Stimulated activated CD4-positive, alpha-beta T cell treated with anti-CD3 and anti-CD28 coated beads, TNF-alpha, amount 100 ng/mL, for 48 hours (primary cell): ENCODE measurements at regions not wholly inside any gene's neighbourhood (a gene's known extent, or its start where the extent isn't known, plus 50 kb on each side); places are given as distances from the start of the nearest gene placed in this dataset.
"Not testable (repeated sequence)": the region's sequence is repeated elsewhere in the genome, so short reads cannot be mapped to it uniquely, and the experiment has no call there.

Source experiments
- DNase-seq, 3 donors: peaks; one replicate each; pipeline ENCODE4 v3.0.0-alpha.2; 2020; ENCODE audit warnings: low read depth in 3 of 3

DNA sequence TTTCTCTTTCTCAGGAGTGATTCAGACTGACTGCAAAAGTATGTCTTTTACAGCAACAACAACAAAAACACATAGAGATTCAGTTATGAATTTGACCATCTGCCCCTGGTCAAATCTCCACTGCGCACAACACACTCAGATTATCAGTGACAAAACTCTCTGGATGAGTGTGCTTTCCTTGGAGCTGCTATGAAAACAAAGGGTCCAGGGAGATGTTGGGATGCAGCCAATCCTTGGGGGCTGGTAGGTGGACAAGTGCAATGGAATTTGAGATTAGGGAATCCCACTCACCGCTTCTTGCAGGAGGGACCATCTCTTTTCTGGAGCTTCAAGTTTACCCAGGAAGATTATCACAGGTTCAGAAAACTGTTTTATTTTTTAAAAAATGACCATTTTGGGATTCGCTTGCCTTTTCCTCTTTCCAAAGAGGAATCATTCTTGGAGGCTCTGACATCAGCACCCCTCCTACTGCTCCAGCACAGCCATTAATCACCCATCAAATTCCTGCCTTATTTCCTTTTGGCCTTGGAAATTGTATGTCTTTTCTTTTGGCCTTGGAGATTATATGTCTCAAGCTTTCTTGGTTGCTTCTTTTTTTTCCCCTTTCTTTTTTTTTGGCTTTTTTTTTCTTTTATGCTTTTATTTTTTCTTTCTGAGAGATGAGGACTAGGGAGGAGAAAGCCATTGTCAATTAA, 311.8 kb downstream of the TSHZ3 start:
- DNase-seq = no peak

DNA sequence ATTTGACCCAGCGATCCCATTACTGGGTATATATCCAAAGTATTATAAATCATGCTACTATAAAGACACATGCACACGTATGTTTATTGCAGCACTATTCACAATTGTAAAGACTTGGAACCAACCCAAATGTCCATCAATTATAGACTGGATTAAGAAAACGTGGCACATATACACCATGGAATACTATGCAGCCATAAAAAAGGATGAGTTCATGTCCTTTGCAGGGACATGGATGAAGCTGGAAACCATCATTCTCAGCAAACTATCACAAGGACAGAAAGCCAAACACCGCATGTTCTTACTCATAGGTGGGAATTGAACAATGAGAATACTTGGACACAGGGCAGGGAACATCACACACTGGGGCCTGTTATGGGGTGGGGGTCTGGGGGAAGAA, 317.8 kb downstream of the TSHZ3 start:
- DNase-seq = not testable (repeated sequence)

DNA sequence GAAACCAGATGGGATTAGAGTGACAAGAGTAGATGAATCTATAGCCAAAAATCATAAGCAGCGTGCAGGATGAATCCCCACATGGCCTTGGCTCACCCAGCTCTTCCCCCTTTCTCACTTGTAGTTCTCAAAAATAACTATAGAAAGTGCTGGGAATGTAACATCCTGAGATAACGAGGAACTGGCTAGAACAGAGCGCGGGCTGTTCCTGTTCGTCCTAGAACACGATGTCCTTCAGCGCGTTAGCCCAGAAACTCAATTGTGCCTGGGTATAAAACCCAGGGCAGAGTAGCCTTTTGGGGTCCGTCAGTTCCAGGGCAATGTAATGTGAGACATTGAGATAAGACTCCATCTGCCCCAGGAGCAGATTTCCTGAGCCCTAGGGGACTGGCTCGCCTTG, 326.2 kb downstream of the TSHZ3 start:
- DNase-seq = no peak

DNA sequence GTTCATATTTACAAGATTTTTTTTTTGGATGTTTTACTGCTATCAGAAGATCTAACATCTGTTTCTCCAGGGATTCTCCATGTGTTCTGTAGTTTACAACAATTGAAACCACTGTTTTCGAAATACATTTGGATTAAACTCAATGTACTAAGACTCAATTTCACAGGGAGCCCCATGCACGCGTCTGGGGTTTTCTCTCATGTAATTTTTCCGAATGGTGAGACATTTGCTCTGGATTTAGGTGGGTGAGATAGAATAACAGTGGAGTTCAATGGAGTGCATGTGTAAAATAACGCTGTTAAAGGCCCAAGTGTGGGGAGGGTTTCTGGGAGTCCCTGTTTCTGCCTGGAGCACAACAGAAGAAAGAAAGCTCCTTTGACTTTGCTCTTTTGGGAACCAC, 330.3 kb downstream of the TSHZ3 start:
- no peak for DNase-seq

DNA sequence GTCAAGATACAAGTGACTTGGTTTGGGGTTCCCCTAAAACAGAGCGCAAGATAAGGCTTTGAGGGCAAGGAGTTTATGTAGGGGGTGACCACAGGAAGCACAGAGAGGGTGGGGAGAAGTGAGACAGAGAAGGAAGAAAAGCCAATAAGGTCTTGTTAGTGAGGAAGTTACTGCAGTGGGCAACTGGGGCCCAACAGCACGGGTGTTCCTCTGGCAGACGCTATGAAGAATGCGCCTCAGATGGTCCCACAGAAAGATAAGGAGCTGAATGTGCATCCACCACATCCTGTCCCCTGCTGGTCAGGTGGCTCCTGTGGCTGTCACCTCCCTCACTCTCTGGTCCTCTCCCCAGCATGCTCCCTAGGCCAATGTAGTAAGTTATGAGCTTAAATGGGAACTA, 333.5 kb downstream of the TSHZ3 start:
- DNase-seq = no peak

DNA sequence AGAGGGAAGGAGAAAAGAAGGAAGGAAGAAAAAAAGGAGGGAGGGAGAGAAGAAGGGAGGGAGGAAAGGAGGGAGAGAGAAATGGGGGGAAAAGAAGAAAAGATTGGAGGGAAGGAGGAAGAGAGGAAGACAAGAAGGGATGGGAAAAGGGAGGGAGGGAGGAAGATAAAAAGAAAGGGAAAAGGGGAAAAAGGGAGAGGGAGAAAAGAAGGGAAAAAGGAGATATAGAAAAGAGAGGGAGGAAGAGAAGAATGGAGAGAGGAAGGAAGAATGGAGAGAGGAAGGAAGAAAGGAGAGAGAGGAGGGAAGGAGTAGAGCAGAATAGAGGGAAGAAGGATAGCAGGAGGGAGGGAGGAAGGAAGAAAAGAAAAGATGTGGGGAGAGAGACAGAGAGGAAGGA, 334.6 kb downstream of the TSHZ3 start:
- DNase-seq = no peak

DNA sequence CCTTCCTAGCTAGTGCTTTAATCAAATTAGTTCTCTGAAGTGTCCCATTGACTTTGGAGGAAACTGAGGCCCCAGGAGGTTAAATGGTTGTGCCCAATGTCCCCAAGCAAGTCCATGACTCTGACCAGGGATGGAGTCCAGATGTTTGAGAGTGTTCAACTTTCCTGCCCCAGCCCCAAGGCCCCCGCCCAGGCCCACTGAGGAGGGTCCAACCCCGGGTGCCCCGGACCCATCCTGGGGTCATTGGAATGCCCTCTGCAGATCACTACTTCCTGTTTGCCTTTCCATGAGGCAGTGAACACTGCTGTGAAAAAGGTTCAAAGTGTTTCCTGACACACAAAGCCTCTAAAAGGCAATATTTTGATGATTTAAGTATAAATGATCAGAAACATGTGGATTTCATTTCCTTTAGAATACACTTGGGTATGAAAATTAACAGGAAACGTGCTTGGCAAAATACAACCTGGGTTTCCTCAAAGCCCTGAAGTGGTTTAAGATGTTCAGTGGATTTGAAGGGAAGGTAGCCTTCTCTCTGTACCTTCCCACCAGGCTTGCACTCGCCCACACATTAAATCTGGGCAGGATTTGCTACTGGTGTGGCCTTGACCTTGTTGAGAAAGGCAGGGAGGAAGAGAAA, 335.7 kb downstream of the TSHZ3 start:
- DNase-seq = no peak

DNA sequence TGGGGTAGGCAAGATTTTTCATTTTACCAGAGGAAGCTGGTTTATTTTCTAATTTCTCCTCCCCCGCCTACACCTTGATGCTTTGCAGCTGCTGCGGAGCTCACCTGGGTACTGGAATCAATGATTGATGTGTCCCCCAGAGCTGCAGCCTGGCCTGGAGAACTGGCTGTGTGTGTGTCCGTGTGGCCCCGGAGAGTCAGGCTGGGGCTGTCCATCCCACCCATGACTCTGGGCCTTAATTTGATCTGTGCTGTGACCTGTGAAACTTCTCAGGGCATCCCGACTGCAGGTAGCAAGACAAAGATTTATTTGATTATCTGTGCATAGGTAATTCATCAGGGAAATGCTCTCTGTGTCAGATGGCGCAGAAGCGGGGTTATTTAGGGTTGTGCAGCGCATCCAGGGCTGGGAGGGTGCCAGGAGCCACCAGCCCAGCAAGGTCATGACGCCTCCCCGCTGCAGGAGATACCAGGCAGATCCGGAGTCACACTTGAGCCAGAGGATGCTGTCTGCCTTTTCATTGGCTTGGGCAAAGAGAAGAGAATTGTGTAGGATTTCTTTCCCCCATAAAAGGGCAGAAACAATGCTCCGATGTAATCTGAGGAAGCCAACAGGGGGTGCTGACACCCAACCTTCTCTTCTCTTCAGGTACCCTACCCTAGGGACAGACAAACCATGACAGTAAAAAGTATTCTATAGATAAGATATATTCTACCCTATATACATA, 346.6 kb downstream of the TSHZ3 start:
- DNase-seq = no peak

DNA sequence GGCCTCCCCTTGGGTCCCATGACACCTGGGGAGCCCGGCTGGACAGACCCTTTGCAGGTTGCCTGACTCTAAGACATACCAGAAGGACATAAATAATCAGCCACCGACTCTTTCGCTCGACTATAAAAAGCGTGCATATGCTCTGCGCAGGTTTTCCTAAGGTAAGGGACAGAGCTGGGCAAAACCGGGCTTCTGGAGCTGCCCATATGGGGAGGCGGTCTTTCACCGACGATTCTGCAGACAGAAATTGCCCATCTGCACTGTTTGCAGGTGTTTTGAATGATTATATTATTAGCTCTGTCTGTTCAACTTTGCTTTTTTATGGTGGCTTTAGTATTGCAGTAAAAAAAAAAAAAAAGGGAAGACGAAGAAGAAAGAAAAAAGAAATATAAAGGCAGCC, 347.2 kb downstream of the TSHZ3 start:
- DNase-seq = no peak

DNA sequence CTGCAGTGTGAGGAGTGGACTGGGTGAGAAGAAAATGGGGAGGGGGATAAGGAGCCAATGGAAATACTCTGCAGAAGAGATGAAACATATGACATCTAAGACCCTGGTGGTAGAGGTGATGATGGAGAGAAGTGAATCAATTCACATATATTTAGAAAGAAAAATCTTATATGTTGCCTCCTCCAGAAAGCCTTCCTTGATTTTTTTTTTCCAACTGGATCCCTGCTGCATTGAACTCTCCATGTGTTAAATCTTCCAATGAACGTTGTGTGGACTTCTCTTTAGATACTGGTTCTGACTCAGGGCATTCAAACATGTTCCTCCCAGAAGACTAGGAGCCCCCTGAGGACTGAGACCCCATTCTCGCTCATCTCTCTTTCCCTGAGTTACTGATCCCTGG, 348.3 kb downstream of the TSHZ3 start:
- DNase-seq = no peak

DNA sequence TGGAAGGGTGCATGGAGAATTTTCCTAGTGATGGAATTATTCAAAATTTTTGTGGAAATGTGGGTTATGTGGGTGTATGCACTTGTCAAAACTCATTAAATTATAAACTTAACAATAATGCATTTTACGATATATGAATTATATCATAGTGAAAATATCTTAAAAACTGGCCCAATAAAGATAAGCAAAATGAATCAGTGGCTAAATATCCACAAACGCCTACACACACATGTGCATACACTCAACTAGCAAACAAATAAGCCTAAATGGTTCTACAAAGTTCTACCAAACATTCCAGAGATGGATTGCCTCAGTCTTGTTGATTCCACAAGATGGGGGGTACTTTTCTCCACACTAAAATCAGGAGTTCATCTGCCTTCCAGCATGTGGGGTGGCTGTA, 349.5 kb downstream of the TSHZ3 start:
- no peak for DNase-seq

DNA sequence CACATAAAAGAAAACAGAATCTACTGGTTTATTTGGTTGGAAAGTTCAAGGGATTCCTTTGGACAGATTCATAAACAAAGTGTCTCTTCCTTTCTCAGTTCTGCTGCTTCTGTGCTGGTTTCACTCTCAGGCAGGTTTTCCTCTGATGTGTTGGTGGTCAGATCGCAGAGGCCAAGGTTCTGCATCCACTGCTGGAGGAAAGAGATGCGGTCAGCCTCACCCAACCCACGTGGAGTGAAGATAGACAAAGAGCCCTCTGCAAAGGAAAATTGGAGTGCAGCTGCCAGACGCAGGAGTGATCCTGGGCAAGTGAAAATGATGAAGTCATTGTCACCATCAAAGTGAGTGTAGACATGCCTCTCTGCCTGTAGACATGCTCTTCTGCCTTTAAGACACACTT, 352.0 kb downstream of the TSHZ3 start:
- no peak for DNase-seq

DNA sequence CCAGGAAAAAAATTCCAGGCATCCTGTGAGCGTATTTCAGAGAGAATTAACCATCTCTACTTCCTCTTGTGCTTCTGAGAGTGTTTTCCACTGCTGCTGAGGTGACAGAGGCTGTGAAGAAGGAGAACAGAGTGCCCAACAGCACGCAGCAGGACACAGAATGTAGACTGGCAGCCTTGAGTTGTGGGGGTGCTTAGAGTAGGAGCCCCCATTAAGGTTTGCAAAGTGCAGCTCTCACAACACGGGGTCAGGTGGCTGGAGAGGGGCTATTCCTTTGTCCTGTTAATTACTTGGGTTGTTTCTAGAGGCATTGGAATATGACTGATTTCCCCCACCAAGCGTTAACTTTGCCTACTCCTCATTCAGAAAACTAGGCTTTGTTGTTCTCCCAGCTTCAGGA, 370.6 kb downstream of the TSHZ3 start:
- DNase-seq = no peak

DNA sequence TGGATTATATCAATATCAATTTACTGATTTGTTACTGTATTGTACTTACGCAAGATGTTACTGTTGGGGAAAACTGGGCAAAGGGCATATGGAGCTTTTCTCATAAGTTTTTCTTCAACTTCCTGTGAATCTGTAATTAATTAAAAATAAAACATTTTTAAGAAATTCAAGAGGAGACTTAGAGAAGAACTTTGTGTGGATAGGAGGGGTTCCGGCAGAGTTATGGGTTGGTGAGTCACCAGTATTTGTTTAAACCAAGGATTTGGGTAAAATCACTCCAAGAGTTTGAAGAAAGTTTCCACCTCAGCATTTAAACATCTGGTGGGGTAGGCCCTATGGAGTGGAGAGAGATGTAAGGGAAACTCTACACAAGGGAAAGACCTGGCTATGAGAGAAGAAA, 379.6 kb downstream of the TSHZ3 start:
- DNase-seq = no peak

DNA sequence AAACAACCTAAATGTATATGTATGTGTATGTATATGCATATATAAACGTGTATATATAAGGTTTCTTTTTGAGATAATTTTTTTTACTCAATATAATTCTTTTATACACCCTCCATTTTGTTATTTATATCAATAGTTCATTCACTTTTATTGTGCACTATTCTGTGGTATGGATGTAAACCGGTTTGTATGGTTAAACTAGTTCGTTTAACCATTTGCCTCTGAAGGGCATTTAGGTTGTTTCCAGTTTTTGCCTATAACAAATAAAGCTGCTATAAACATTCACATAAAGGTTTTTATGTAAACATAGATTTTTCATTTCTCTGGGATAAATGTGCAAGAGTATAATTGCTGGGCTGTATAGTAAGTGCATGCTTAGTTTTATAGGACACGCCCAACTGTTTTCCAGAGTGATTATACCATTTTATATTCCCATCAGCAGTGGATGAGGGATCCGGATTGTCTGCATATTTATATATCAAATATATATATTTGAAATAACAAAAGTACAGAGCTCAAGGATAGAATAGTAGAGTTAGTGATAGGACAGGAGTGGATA, 380.3 kb downstream of the TSHZ3 start:
- no peak for DNase-seq

DNA sequence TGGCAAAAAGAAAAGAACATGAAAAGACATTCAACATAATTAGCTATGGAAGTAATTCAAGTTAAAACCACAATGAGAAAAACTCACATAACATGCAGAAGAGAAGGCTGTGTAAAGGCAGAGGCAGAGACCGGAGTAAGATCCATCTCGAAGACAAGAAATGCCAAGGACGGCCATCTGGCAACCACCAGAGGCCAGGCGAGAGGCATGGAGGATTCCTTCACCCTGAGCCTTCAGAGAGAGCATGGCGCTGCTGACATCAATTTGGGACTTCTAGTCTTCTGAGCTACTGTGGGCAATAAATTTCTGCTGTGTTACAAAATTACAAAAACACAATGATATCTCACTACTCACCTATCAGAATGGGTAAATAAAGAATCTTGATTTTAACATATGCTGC, 381.0 kb downstream of the TSHZ3 start:
- no peak for DNase-seq

DNA sequence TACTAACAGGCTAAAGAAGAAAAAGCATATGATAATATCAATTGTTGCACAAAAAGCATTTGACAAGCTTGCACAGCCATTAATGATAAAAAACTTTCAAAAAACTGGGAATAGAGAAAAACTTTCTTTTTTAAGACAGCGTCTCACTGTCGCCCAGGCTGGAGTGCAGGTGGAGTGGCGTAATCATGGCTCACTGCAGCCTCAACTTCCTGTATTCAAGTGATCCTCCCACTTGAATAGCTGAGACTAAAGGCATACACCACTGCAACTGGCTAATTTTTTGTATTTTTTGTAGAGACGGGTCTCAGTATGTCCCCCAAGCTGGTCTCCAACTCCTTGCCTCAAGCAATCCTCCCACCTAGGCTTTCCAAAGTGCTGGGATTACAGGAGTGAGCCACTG, 382.8 kb downstream of the TSHZ3 start:
- DNase-seq = no peak

DNA sequence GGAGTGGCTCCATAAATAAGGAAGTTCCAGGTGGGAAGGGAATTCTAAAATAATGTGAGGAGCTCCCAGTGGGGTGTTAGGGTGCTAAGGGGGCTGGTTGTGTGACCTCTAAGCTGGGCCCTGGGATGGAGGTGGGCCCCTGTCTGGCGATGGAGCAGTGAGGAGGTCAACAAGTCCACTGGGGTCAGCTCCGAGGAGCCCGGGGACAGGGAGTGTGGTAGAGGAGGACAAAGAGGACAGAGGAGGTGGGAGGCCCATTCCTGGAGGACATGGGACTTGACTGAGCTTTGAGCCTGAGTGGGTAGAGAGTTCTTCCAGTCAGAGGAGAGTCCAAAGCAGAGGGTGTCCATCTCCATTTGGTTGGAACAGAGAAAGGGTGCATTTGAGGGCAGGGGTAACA, 390.2 kb downstream of the TSHZ3 start:
- no peak for DNase-seq

DNA sequence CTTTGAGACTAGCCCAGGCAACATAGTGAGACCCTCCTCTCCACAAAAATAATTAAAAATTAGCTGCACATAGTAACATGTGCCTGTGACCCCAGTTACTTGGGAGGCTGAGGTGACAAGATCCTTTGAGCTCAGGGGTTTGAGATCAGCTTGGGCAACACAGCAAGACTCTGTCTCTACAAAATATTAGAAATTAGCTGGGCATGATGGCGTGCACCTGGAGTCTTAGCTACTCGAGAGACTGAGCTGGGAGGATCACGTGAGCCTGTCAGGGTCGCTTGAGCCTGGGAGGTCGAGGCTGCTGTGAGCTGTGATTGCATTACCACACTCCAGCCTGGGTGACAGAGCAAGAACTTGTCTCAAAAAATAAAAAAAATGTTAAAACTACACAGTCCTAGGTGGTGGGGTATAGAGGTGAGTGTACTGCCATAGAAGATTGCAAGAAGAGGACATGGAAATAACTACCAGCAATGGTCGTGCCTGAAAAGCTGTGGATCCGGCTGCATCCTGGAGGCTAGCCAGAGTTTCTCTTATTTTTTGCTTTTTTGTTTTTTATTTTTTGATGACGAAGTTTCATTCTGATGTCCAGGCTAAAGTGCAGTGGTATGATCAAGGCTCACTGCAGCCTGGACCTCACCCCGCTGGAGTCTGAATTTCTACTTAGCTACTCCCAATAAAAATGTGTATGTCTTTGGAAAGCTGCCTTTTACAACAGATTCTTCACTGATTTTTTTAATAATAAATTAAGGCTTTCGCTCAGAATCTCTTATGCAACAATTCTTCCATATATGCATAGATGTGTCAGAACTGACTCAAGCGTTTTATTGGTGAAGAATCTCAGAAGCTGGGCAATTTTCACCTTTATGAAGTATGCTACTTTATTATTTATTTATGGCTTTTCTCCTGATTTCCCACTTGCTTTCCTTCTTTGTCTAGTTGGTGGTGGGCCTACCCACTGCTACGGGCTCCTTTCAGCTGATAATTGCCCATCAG, 393.8 kb downstream of the TSHZ3 start:
- DNase-seq = no peak

DNA sequence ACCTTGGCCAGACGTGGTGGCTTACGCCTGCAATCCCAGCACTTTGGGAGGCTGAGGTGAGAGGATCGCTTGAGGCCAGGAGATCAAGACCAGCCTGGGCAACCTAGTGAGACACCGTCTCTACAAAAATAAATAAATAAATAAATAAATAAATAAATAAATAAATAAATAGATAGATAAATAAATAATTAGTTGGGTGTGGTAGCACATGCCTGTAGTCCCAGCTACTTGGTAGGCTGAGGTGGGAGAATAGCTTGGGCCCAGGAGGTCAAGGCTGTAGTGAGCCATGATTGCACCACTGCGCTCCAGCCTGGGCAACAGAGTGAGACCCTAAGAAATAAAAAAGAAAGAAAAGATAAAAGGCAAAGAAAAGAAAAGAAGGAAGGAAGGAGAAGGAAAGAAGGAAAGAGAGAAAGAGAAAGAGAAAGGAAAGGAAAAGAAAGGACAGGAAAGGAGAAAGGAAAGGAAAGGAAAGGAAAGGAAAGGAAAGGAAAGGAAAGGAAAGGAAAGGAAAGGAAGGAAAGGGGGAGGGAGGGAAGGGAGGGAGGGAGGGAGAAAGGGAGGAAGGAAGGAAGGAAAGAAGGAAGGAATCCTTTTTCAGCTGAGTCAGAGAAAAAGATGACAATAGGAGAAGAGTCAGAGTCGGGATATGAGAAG, 404.8 kb downstream of the TSHZ3 start:
- DNase-seq = not testable (repeated sequence)
